DMS53 (cell line): ENCODE measurements at regions not wholly inside any gene's neighbourhood (a gene's known extent, or its start where the extent isn't known, plus 50 kb on each side); places are given as distances from the start of the nearest gene placed in this dataset.
"Not testable (repeated sequence)": the region's sequence is repeated elsewhere in the genome, so short reads cannot be mapped to it uniquely, and the experiment has no call there.

Source experiments
- DNase-seq: peaks from one replicate; lab custom pipeline; 2025; lab: John Stamatoyannopoulos, UW

DNA sequence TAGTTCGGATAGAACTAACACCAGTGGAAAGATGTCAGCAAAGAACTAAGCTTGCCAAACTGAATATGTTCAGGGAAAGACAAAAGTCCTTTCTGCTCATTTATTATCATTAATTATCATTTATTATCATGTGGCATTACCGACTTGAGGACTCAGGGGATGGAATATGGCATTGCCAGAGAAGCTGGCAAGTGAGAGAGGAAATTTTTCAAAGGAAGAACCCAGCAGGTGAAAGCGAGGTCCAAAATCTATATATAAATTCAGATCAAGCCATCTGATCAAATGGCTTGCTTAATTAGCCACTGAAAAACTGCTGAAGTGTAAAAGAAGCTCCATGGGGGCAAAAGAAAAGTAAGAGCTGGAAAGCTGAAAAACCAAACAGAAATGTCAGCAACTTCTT is 1049.6 kb upstream of the SEMA6A start:
- DNase-seq = no peak

DNA sequence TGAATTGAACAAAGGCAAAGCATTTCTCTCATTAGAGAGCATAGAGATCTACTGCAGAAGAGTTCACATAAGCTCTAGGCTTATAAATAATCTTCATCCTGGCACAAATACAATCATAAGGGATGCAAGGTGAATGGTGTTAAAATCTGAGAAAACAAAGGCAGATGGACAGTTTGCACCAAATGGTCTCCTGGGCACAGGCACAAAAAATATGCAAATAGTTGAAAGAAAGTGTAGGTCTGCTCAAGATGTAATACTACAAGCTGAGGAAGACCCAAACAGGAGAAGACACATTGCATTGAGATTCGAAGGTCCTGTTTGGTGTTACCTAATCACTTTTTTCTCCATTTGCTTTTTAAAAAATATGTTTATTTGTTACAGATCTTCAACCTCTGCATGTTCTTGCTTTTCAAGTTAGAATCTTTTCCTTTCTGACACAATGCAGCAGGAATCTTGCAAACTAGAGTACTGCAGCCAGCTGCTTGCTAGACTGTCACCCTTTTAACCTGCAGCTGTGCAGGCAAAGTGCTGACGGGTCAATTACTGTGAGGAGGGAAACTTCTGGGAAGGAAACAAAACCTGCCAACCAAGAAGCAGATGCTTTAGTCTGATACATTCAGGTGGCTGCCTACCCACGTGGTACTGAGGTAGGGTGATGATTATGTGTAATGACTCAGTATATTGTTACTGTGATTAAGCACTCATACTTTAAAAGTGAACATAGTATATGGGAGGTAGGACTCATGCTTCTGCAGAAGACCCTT is 1048.6 kb upstream of the SEMA6A start:
- DNase-seq = peak; percentile 25

GRCh38 chr5:117621921-117622320 is 1047.3 kb upstream of the SEMA6A start:
- no peak for DNase-seq

DNA sequence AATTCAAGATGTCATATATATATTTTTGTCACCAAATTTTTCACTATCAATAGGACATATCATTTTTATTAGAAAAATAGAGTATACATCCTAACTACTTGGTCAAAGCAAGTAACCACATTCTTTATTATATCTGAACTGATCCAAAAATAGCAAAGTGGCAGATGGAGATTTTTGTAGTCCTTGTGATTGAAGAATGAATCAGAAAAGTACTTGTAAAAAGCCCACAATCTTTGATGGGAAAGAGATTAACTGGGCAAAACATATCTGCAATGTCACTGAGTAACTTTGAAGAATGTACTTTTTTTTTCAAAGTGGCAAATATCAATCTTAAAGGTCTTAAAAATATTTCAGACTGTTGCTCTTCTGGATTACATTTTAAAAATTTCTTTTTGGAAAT is 1040.6 kb upstream of the SEMA6A start:
- no peak for DNase-seq

DNA sequence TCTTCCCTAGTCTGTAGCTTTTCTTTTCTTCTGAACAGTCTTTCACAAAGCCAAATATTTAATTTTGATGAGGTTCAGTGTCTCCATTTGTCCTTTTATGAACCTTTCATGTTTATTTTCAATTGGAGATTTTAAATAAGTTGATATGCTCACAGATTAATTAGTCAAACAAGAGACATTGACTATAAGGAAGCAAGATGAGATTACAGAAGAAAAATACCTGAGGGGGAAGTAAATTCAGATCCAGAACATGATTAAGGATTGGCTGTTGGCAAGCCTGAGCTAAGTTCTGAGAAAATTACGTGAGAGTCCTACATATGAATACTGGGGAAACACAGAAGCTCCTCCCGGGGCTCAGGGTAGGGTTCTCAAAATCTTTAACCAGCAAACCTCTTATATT is 1039.8 kb upstream of the SEMA6A start:
- DNase-seq = no peak

DNA sequence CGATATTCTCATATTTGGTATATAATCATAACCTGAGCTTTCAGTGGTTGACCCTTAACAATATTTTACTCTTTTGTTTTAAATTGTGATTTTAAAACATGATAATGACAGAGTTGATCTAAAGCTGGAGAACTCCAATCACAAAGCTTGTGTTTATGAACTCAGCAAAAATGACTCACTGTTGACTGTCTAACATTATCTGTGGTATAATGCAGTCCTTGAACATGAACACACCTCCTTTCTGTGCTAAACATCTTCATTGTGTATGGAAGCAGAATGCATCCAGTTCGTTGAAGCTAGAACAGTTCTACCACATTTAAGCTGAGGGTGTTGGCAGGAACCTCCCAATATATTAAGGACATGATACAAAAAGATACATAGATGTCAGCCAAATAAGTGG is 1030.2 kb upstream of the SEMA6A start:
- DNase-seq = peak; percentile 13

- not testable (repeated sequence) for DNase-seq
Observed at GRCh38 chr5:117599811-117600210, 1025.2 kb upstream of the SEMA6A start.

- peak; percentile 18 for DNase-seq
Observed at GRCh38 chr5:117594166-117594565, 1019.5 kb upstream of the SEMA6A start.

DNA sequence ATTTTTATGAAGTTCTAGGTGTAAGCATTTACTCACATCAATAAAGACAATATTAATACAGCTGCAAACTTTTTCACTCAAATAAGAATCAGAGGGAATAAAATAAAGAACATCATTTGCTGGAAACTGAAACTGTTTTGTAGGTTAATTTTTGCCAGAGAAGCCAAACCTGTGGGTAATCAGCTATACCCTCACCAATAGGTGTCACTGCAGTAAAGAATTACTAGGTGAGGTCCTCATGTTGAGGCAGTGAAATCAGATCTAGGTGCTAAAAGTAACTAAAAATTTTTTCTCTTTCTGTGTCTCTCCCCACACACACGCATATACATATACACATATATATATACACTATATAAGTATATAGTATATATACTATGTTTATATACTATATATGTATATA is 1016.3 kb upstream of the SEMA6A start:
- DNase-seq = peak; percentile 78

GRCh38 chr5:117588611-117589010 is 1014.0 kb upstream of the SEMA6A start:
- DNase-seq = no peak

DNA sequence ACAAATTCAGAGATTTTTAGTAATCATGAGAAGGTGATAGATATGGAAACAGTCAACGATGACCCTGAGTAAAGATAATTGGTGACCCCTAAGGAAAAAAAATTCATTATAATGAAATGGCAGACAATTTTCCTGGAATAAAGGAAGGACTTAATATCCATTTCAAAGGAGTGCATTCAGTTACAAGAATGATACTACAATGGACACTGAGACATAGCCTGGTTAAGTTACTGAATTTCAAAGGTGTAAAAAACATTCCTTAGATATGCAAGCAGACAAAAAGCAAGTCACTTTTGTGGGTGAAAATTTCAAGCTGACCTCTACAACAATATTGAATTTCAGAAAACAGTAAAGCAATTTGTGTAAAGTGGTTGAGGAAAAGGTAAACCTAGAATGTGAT is 1012.5 kb upstream of the SEMA6A start:
- no peak for DNase-seq

GRCh38 chr5:117568622-117569021 is 994.0 kb upstream of the SEMA6A start:
- DNase-seq = no peak

DNA sequence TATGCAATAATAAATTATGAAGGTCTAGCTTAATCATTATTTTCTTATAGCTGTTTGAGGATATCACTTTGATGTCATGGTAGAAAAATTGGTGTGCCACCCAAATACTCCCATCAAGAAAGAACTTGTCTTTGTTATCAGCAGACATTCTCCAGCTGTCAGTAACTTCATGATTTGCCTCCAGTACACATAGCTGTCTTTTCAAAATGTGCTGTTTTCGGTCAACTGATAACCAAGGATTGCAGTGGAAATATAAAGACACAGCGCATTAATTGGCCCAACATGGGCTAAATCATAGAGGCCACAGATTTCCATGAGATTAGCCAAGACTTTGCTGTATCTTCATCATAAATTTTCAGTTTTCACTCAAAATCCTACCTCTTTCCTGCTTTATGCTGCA is 993.5 kb upstream of the SEMA6A start:
- no peak for DNase-seq

DNA sequence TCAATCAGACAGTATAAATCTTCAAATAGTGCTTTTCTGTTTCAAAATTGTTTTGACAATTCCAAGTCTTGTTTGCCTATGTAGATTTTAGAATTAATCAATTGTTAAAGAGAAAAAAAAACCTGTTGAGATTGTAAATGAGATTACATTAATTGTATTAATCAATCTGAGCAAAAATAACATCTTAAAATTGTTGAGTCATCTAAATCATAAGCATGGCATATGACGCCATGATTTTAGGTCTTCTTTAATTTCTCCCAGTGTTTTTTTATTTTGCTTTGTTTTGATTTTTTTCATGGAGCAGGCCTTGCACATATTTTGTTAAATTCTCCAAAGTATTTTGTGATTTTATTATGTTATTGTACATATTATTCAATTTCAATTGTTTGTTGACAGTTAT is 988.0 kb upstream of the SEMA6A start:
- DNase-seq = no peak

GRCh38 chr5:117561531-117561930 is 986.9 kb upstream of the SEMA6A start:
- no peak for DNase-seq

- no peak for DNase-seq
Observed at GRCh38 chr5:117559005-117559844, 984.6 kb upstream of the SEMA6A start.

GRCh38 chr5:117551236-117551635 is 976.6 kb upstream of the SEMA6A start:
- DNase-seq = no peak

DNA sequence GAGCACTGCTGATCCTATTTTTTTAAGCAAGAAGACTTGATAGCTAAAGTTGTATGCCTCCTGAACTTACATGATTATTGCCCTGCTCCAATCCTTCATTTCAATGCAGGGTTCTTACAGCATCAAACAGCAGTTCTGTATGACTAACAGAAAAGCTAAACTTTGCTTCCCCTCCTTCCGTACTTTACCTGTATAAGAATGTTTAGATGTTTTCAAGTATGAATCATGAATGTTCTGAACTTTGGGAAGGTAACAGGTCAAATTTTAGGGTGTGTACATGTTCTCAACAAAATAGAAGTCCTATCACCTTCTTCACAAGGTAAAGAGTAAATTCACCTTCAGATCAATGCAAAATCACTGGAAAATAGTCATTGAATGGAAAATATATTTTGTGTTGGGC is 972.6 kb upstream of the SEMA6A start:
- DNase-seq = no peak

DNA sequence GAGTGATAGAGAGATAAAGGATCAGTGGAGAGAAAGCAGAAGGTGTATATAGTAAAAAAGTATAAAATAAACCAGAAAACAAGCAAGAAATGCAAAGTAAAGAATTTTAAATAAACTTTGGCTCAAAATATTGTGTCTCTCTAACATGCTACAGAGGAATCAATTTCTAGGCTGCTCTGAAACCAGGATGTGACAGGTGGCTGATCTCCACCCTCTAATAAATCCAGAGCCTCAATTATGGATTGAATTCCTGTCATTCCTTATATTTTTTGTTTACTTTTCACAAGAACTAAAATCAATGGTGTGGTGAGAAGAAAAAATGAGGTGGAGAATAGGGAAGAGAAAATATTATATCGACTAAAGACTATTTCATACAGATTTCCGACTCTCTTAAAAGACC is 965.1 kb upstream of the SEMA6A start:
- no peak for DNase-seq

DNA sequence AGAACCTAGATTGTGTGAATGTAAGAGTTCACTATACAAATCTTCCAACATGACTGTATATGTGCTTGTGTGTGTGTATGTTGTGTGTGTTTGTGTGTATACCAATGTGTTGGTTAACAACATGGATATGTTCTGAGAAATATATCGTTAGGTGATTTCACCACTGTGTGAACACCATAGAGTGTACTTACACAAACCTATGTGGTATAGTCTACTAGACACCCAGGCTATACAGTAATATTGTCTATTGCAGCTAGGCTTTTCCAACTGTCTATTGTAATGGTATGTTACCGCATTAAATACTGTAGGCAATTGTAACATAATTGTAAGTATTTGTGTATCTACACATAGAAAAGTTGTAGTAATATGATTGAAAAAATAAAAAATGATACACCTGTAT is 959.2 kb upstream of the SEMA6A start:
- peak; percentile 61 for DNase-seq

- peak; percentile 53 for DNase-seq
Observed at GRCh38 chr5:117533051-117533670, 958.5 kb upstream of the SEMA6A start.

- DNase-seq = no peak
Observed at GRCh38 chr5:117519957-117520500, 945.4 kb upstream of the SEMA6A start.

DNA sequence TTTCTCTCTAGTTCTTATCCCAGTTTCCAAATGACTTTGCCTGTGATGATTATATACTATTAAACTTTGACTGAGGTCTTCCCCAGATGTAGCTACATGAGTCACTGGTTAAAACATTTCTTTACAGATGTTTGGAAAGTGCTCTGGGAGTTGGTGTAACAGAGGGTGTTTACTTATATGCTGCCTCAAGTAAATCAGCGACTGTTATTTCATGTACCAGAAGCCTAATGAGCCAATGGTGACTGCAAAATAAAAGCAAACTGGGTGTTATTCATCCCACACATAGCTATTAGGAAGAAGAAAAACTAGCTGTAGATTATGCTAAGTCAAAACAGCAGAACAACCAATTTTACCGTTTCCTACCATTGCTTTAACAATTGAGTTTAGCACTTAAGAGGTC is 929.7 kb upstream of the SEMA6A start:
- DNase-seq = no peak
